CD14-positive monocyte (primary cell): ENCODE measurements at regions not wholly inside any gene's neighbourhood (a gene's known extent, or its start where the extent isn't known, plus 50 kb on each side); places are given as distances from the start of the nearest gene placed in this dataset.
"Not testable (repeated sequence)": the region's sequence is repeated elsewhere in the genome, so short reads cannot be mapped to it uniquely, and the experiment has no call there.

Experiments
- DNase-seq, 3 donors: peaks; one replicate each; pipeline ENCODE4 v3.0.0-alpha.2; 2011 to 2022
- H2AFZ ChIP-seq: 2 replicates; pipeline ENCODE4 v1.6.0; 2012; ENCODE audit warnings: mild to moderate bottlenecking, low read depth, low read length, inconsistent platforms; ENCODE audit not compliant: insufficient read depth, poor library complexity, severe bottlenecking
- H3K27ac ChIP-seq, 2 donors: 1 replicate in 1 of 2; 2 replicates in 1 of 2; pipeline ENCODE4 v1.5.1; 2012 to 2013; ENCODE audit warnings: low read length in 2 of 2, control low read depth in 1 of 2, inconsistent platforms in 1 of 2, low read depth in 1 of 2, mild to moderate bottlenecking in 1 of 2
- H3K27me3 ChIP-seq, 2 donors: one replicate each; pipeline versions ENCODE4 v1.6.0 to v1.6.1; 2011 to 2013; ENCODE audit warnings: low read length in 2 of 2; ENCODE audit not compliant: control insufficient read depth in 2 of 2, insufficient read depth in 2 of 2
- H3K36me3 ChIP-seq, 2 donors: replicated peaks in 1 of 2; 1 replicate in 1 of 2; 2 replicates in 1 of 2; pipeline versions ENCODE4 v1.5.1 to v1.6.1; 2012 to 2013; ENCODE audit warnings: low read length in 2 of 2, control low read depth in 1 of 2, inconsistent platforms in 1 of 2, mild to moderate bottlenecking in 1 of 2; ENCODE audit not compliant: insufficient read depth in 2 of 2, control insufficient read depth in 1 of 2
- H3K4me1 ChIP-seq, 2 donors: 1 replicate in 1 of 2; 2 replicates in 1 of 2; pipeline versions ENCODE4 v1.5.1 to v1.6.1; 2012 to 2013; ENCODE audit warnings: low read length in 2 of 2, control low read depth in 1 of 2, inconsistent platforms in 1 of 2, mild to moderate bottlenecking in 1 of 2, moderate library complexity in 1 of 2; ENCODE audit not compliant: insufficient read depth in 2 of 2, control insufficient read depth in 1 of 2
- H3K4me2 ChIP-seq: replicated peaks from 2 replicates; pipeline ENCODE3; 2012; ENCODE audit warnings: low read length, moderate library complexity, mild to moderate bottlenecking; ENCODE audit not compliant: poor library complexity, severe bottlenecking; ENCODE audit errors: extremely low read depth
- H3K4me3 ChIP-seq, 3 experiments: fragments of 200-600 bp in 1 of 3; sonication (generic) in 1 of 3; replicated peaks in 1 of 3; 1 replicate in 2 of 3; 2 replicates in 1 of 3; pipeline ENCODE4 v1.5.1; 2011 to 2013; ENCODE audit warnings: low read length in 3 of 3, mild to moderate bottlenecking in 3 of 3, control low read depth in 2 of 3, low read depth in 2 of 3, inconsistent platforms in 1 of 3, moderate library complexity in 1 of 3
- H3K79me2 ChIP-seq: 2 replicates; pipeline ENCODE4 v1.6.0; 2012; ENCODE audit warnings: mild to moderate bottlenecking, control low read depth, inconsistent platforms, low read length, moderate library complexity; ENCODE audit not compliant: insufficient read depth
- H3K9ac ChIP-seq: 2 replicates; pipeline ENCODE4 v1.6.0; 2017; ENCODE audit warnings: low read length, mild to moderate bottlenecking; ENCODE audit not compliant: insufficient read depth, poor library complexity, severe bottlenecking
- H3K9me3 ChIP-seq, 2 donors: replicated peaks in 1 of 2; 1 replicate in 1 of 2; 2 replicates in 1 of 2; pipeline versions ENCODE4 v1.5.1 to v1.6.1; 2012 to 2013; ENCODE audit warnings: low read length in 2 of 2, control low read depth in 1 of 2; ENCODE audit not compliant: control insufficient read depth in 1 of 2, insufficient read depth in 1 of 2
- H4K20me1 ChIP-seq: 2 replicates; pipeline ENCODE4 v1.6.0; 2012; ENCODE audit warnings: mild to moderate bottlenecking, low read length, control low read depth, moderate library complexity; ENCODE audit not compliant: insufficient read depth
- H3K27ac Mint-ChIP-seq, 7 donors: one replicate each; pipeline ENCODE4 v1.8.0; 2020; ENCODE audit warnings: mild to moderate bottlenecking in 7 of 7, mixed read lengths in 7 of 7, moderate library complexity in 6 of 7, inconsistent platforms in 2 of 7
- H3K27me3 Mint-ChIP-seq, 3 donors: one replicate each; pipeline ENCODE4 v1.8.0; 2021 to 2022; ENCODE audit warnings: low read depth in 3 of 3, mild to moderate bottlenecking in 3 of 3, mixed read lengths in 3 of 3, moderate library complexity in 3 of 3, inconsistent platforms in 1 of 3
- H3K36me3 Mint-ChIP-seq, 2 donors: one replicate each; pipeline ENCODE4 v1.8.0; 2020; ENCODE audit warnings: mixed read lengths in 2 of 2, inconsistent platforms in 1 of 2, mild to moderate bottlenecking in 1 of 2
- H3K4me1 Mint-ChIP-seq: one replicate; pipeline ENCODE4 v1.8.0; 2020; ENCODE audit warnings: mild to moderate bottlenecking, mixed read lengths
- H3K4me3 Mint-ChIP-seq, 2 donors: one replicate each; pipeline ENCODE4 v1.8.0; 2020; ENCODE audit warnings: mild to moderate bottlenecking in 2 of 2, mixed read lengths in 2 of 2, moderate library complexity in 1 of 2
- H3K9me3 Mint-ChIP-seq, 7 donors: one replicate each; pipeline ENCODE4 v1.8.0; 2020 to 2022; ENCODE audit warnings: mixed read lengths in 7 of 7, mild to moderate bottlenecking in 6 of 7, moderate library complexity in 6 of 7, inconsistent platforms in 2 of 7
- CTCF ChIP-seq: fragments of 200-600 bp; IDR thresholded peaks from one replicate; pipeline ENCODE4 v1.8.0; 2022; ENCODE audit warnings: antibody characterized with exemption, mild to moderate bottlenecking
- WGBS: methylation state at CpG from one replicate; pipeline ENCODE4 v1.1.5; 2013; ENCODE audit warnings: missing lambda C conversion rate; ENCODE audit not compliant: insufficient coverage; 5-methylcytosine and 5-hydroxymethylcytosine counted together
- intact Hi-C, 2 donors: fragments of 100-400 bp; cut with micrococcal nuclease; formaldehyde crosslinking; loops; one replicate each; pipeline versions ENCODE4 v1.15.0 to v1.15.1; 2023

GRCh38 chr12:75739912-75740311 is 228.5 kb upstream of the KRR1 start:
- Mint-ChIP-seq H3K36me3 (no peaks in the 10 kb centered on the region), H3K4me3 (no peak overlapping the region), H3K27ac (no peak overlapping the region), H3K4me1 (no peaks in the 10 kb centered on the region), H3K27me3 (peaks cover 0 to 3% (median 2%) of the 10 kb centered on the region in 3 donors), H3K9me3 (peaks cover 0 to 4% (median 0%) of the 10 kb centered on the region in 7 donors)
- no peaks in the 10 kb centered on the region for H4K20me1 ChIP-seq
- H3K9ac ChIP-seq, result no peak overlapping the region
- H2AFZ ChIP-seq, result no peak overlapping the region
- intact Hi-C loops, result no loop called here
- H3K4me2 ChIP-seq, result no peak overlapping the region
- no peaks in the 10 kb centered on the region for H3K36me3 ChIP-seq
- no peak overlapping the region for H3K4me3 ChIP-seq
- no peak overlapping the region for H3K27ac ChIP-seq
- WGBS, result 100% methylated on average over 1 of the region's 1 CpG
- no peaks in the 10 kb centered on the region for H3K4me1 ChIP-seq
- no peak for TF ChIP-seq CTCF
- no peaks in the 10 kb centered on the region for H3K9me3 ChIP-seq
- DNase-seq, result no peak
- no peaks in the 10 kb centered on the region for H3K27me3 ChIP-seq
- H3K79me2 ChIP-seq, result no peaks in the 10 kb centered on the region

- H4K20me1 ChIP-seq, H3K4me1 Mint-ChIP-seq, H3K36me3 Mint-ChIP-seq, H3K4me3 Mint-ChIP-seq, H3K4me3 ChIP-seq, H3K27ac Mint-ChIP-seq, H2AFZ ChIP-seq, H3K4me2 ChIP-seq, H3K27ac ChIP-seq, H3K27me3 ChIP-seq, H3K4me1 ChIP-seq, H3K36me3 ChIP-seq, H3K9me3 Mint-ChIP-seq, H3K79me2 ChIP-seq, DNase-seq, H3K9ac ChIP-seq, H3K9me3 ChIP-seq, H3K27me3 Mint-ChIP-seq, intact Hi-C loops: not testable (repeated sequence)
- no CpG with 5 or more reads among the region's 2 CpGs for WGBS
These were observed 227.7 kb upstream of the KRR1 start for GRCh38 chr12:75739098-75739497.
